Spleen (tissue), 7 donors: ENCODE measurements at regions not wholly inside any gene's neighbourhood (a gene's known extent, or its start where the extent isn't known, plus 50 kb on each side); places are given as distances from the start of the nearest gene placed in this dataset.

ENCODE experiments used
- POLR2AphosphoS5 ChIP-seq, 3 donors: sonication (generic); formaldehyde crosslinking; IDR thresholded peaks; one replicate each; pipeline ENCODE4 v1.5.1; 2017; ENCODE audit warnings: antibody characterized with exemption in 3 of 3
- TF ChIP-seq, protein P1 (sequence below), 11 experiments: fragments of 200-600 bp in 7 of 11; fragments of 450-650 bp in 4 of 11; sonication (generic) in 4 of 11; IDR thresholded peaks in 8 of 11; conservative IDR thresholded peaks in 3 of 11; 1 replicate in 7 of 11; 2 replicates in 4 of 11; pipeline versions ENCODE4 v1.4.0 to v1.8.0; 2016 to 2021; ENCODE audit warnings: antibody characterized with exemption in 11 of 11, inconsistent platforms in 4 of 11, mild to moderate bottlenecking in 1 of 11
- donor health status: DM: no; HTN: no; CAD: no; lungs with moderate emphysema.
- donor health status: DM: no; HTN: no; CAD: no.
- donor health status: DM: no; HTN: no; CAD: no.

- TF ChIP-seq, protein P1, sequence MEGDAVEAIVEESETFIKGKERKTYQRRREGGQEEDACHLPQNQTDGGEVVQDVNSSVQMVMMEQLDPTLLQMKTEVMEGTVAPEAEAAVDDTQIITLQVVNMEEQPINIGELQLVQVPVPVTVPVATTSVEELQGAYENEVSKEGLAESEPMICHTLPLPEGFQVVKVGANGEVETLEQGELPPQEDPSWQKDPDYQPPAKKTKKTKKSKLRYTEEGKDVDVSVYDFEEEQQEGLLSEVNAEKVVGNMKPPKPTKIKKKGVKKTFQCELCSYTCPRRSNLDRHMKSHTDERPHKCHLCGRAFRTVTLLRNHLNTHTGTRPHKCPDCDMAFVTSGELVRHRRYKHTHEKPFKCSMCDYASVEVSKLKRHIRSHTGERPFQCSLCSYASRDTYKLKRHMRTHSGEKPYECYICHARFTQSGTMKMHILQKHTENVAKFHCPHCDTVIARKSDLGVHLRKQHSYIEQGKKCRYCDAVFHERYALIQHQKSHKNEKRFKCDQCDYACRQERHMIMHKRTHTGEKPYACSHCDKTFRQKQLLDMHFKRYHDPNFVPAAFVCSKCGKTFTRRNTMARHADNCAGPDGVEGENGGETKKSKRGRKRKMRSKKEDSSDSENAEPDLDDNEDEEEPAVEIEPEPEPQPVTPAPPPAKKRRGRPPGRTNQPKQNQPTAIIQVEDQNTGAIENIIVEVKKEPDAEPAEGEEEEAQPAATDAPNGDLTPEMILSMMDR (IDR thresholded peaks at IDR 0.05 in 8 of 11, conservative IDR thresholded peaks at IDR 0.05 in 3 of 11) = no peak
- no peak for TF ChIP-seq POLR2AphosphoS5 (IDR thresholded peaks at IDR 0.05)
Observed at GRCh38 chr20:39910536-39910935, 778.5 kb downstream of the MAFB start.
